ENCODE measurements at regions not wholly inside any gene's neighbourhood (a gene's known extent, or its start where the extent isn't known, plus 50 kb on each side); places are given as distances from the start of the nearest gene placed in this dataset.

- no peak overlapping the region for H3K27ac ChIP-seq (ENCODE audit: low read depth in 1 of 2, low read length in 2 of 2)
- no peaks in the 10 kb centered on the region for H3K79me2 ChIP-seq (ENCODE audit: insufficient read depth, low read length)
- peaks cover 0 to 6% (median 2%) of the 10 kb centered on the region in 7 donors for H3K9me3 Mint-ChIP-seq
- no peaks in the 10 kb centered on the region for H3K27me3 ChIP-seq (ENCODE audit: control insufficient read depth in 2 of 2, insufficient read depth in 2 of 2, low read length in 2 of 2)
- intact Hi-C loops (cut with micrococcal nuclease), result no loop called here
- no peaks in the 10 kb centered on the region for H3K9me3 ChIP-seq (replicated peaks in 1 of 2; ENCODE audit: control insufficient read depth in 1 of 2, insufficient read depth in 1 of 2, low read length in 2 of 2)
- no CpG with 5 or more reads among the region's 1 CpG for WGBS (ENCODE audit: insufficient coverage)
- no peak overlapping the region for H3K4me3 Mint-ChIP-seq
- no peak overlapping the region for H2AFZ ChIP-seq (ENCODE audit: insufficient read depth, low read depth, low read length, poor library complexity, severe bottlenecking)
- no peaks in the 10 kb centered on the region for H4K20me1 ChIP-seq (ENCODE audit: insufficient read depth, low read length)
- H3K4me1 ChIP-seq (ENCODE audit: control insufficient read depth in 1 of 2, insufficient read depth in 2 of 2, low read length in 2 of 2), result no peaks in the 10 kb centered on the region
- H3K4me1 Mint-ChIP-seq, result no peaks in the 10 kb centered on the region
- no peak overlapping the region for H3K4me2 ChIP-seq (replicated peaks; ENCODE audit: extremely low read depth, low read length, poor library complexity, severe bottlenecking)
- peaks cover 0 to 5% (median 2%) of the 10 kb centered on the region in 3 donors for H3K27me3 Mint-ChIP-seq (ENCODE audit: low read depth in 3 of 3)
- TF ChIP-seq CTCF (IDR thresholded peaks at IDR 0.05), result no peak
- no peak overlapping the region for H3K4me3 ChIP-seq (replicated peaks in 1 of 3; ENCODE audit: low read depth in 2 of 3, low read length in 3 of 3)
- H3K36me3 ChIP-seq (replicated peaks in 1 of 2; ENCODE audit: control insufficient read depth in 1 of 2, insufficient read depth in 2 of 2, low read length in 2 of 2), result no peaks in the 10 kb centered on the region
- DNase-seq, result no peak
- H3K36me3 Mint-ChIP-seq, result no peaks in the 10 kb centered on the region
- H3K9ac ChIP-seq (ENCODE audit: insufficient read depth, low read length, poor library complexity, severe bottlenecking), result no peak overlapping the region
- H3K27ac Mint-ChIP-seq, result no peak overlapping the region
Measured at GRCh38 chr2:223439786-223440185, 162.4 kb downstream of the SCG2 start.

GRCh38 chr2:223442847-223443246, 159.3 kb downstream of the SCG2 start:
- no peak overlapping the region for H3K9ac ChIP-seq (ENCODE audit: insufficient read depth, low read length, poor library complexity, severe bottlenecking)
- Mint-ChIP-seq H3K4me3 (no peak overlapping the region), H3K36me3 (no peaks in the 10 kb centered on the region), H3K9me3 (peaks cover 0 to 6% (median 2%) of the 10 kb centered on the region in 7 donors), H3K4me1 (no peaks in the 10 kb centered on the region), H3K27ac (no peak overlapping the region), H3K27me3 (ENCODE audit: low read depth in 3 of 3) (peaks cover 0 to 5% (median 2%) of the 10 kb centered on the region in 3 donors)
- H3K4me2 ChIP-seq (replicated peaks; ENCODE audit: extremely low read depth, low read length, poor library complexity, severe bottlenecking), result no peak overlapping the region
- no peaks in the 10 kb centered on the region for H3K4me1 ChIP-seq (ENCODE audit: control insufficient read depth in 1 of 2, insufficient read depth in 2 of 2, low read length in 2 of 2)
- no peak for DNase-seq
- no peak for TF ChIP-seq CTCF (IDR thresholded peaks at IDR 0.05)
- no CpG with 5 or more reads among the region's 2 CpGs for WGBS (ENCODE audit: insufficient coverage)
- H3K27ac ChIP-seq (ENCODE audit: low read depth in 1 of 2, low read length in 2 of 2), result no peak overlapping the region
- H3K27me3 ChIP-seq (ENCODE audit: control insufficient read depth in 2 of 2, insufficient read depth in 2 of 2, low read length in 2 of 2), result no peaks in the 10 kb centered on the region
- intact Hi-C loops (cut with micrococcal nuclease), result no loop called here
- no peak overlapping the region for H2AFZ ChIP-seq (ENCODE audit: insufficient read depth, low read depth, low read length, poor library complexity, severe bottlenecking)
- H4K20me1 ChIP-seq (ENCODE audit: insufficient read depth, low read length), result no peaks in the 10 kb centered on the region
- no peaks in the 10 kb centered on the region for H3K79me2 ChIP-seq (ENCODE audit: insufficient read depth, low read length)
- no peaks in the 10 kb centered on the region for H3K9me3 ChIP-seq (replicated peaks in 1 of 2; ENCODE audit: control insufficient read depth in 1 of 2, insufficient read depth in 1 of 2, low read length in 2 of 2)
- H3K36me3 ChIP-seq (replicated peaks in 1 of 2; ENCODE audit: control insufficient read depth in 1 of 2, insufficient read depth in 2 of 2, low read length in 2 of 2), result no peaks in the 10 kb centered on the region
- H3K4me3 ChIP-seq (replicated peaks in 1 of 3; ENCODE audit: low read depth in 2 of 3, low read length in 3 of 3), result no peak overlapping the region
